ENCODE measurements at regions not wholly inside any gene's neighbourhood (a gene's known extent, or its start where the extent isn't known, plus 50 kb on each side); places are given as distances from the start of the nearest gene placed in this dataset.
"Not testable (repeated sequence)": the region's sequence is repeated elsewhere in the genome, so short reads cannot be mapped to it uniquely, and the experiment has no call there.

DNA sequence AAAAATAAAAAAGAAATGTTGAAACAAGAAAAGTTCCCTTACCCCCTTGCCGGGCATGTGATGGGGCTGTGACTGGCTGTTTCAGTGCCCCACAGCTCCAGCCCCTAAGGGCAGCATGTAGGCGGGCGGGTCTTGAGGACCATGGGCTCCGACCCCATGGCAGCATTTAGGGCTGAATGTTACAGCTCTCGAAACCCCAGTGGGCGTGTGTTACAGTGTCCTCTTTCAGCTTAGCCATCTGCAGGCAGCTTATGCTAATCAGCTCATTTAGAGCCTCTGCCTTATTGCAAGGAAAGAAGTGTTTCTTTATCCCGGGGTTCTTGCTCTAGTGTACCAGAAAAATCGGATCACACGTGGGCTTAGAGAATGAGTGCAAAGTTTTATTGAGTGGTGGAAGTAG is 497.4 kb upstream of the CYLC2 start:
- no peak for DNase-seq

GRCh38 chr9:102486976-102487375 is 508.2 kb upstream of the CYLC2 start:
- DNase-seq = not testable (repeated sequence)

DNA sequence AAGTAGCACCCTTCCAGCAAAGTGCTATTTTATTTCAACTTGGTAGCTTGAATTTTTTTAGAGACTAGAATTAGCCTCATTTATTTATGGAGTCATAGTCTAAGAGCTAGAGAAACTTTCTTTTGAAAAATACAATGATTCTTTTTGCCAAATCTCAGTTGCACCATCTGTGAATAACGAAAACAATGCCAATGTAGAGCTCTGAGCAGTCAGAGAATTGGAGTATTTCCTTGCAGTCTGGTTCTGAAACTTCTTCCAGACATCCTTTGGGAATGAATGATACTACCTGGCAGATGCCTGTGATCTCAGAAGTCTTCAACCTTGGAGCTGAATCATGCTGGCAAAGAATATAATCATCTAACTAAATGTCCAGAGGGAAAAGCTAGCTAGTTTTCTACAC is 511.5 kb upstream of the CYLC2 start:
- DNase-seq = no peak

DNA sequence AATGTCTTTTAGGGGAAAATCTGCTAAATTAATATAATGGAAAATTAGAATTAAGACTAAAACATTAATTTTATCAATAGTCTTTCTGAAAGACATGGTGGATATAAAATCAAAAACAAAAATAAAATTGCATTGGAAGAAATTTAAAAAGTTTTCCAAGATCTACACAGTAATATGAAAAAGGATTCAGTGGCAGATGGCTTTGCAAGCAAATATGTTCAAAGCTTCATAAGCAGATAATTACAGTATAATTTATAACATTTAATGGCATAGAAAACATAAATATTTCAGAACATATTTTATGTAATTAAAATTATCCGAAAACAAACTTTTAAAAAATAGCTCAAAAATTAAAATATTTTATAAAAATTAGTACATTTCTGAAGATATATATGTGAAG is 512.4 kb upstream of the CYLC2 start:
- no peak for DNase-seq

GRCh38 chr9:102479191-102479590 is 515.9 kb upstream of the CYLC2 start:
- DNase-seq = no peak

- no peak for DNase-seq
These were observed 520.8 kb upstream of the CYLC2 start for GRCh38 chr9:102474357-102474756.

DNA sequence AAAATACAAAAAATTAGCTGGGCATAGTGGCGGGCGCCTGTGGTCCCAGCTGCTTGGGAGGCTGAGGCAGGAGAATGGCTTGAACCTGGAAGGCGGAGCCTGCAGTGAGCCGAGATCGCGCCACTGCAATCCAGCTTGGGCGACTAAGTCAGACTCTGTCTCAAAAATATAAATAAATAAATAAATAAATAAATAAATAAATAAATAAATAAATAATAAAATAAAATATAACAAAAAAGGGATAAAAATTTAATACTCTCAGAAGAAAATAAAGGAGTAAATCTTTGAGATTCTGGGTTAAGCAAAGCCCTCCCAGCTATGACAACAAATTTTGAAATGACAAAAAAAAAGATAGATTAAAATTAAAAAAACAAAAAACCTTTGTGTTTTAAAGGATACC is 525.7 kb upstream of the CYLC2 start:
- not testable (repeated sequence) for DNase-seq

DNA sequence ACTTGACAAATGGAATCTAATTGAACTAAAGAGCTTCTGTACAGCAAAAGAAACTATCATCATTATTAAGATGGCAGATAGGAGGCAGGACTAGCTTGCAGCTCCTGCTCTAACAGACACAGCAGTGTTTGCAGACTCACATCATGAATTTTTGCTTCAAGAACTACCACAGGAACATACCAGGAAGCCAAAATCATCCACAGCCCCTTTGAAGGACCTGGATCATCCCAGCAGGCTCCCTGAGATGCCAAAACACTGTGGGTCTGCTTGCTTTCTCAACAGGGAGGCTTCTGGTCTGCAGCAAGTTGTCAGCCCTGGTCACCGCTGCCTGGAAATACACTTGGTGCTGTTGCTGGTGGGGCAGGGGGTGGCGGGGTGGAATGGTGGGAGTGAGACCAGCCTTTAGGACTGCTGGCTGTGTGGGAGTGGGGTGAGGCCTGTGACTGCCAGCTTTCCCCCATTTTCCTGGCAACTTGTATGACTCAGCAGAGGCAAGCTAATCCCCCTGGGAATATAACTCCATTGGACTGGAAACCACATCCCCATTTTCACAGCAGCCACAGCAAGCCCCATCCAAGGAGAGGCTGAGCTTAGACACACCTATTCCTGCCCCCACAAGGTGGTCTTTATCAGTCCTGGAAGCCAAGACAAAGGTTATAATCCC is 533.8 kb upstream of the CYLC2 start:
- no peak for DNase-seq

DNA sequence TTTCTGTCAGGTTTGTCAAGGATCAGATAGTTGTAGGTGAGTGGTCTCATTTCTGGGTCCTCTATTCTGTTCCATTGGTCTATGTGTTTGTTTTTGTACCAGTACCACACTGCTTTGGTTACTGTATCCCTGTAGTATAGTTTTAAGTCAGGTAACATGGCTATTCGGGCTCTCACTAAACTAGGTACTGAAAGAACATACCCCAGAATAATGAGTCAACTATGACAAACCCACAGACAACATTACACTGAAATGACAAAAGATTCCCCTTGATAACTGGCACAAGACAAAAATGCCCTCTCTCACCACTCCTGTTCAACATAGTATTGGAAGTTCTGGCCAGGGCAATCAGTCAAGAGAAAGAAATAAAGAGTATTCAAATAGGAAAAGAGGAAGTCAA is 535.3 kb upstream of the CYLC2 start:
- no peak for DNase-seq

- DNase-seq = no peak
These were observed 538.6 kb upstream of the CYLC2 start for GRCh38 chr9:102456562-102456961.

DNA sequence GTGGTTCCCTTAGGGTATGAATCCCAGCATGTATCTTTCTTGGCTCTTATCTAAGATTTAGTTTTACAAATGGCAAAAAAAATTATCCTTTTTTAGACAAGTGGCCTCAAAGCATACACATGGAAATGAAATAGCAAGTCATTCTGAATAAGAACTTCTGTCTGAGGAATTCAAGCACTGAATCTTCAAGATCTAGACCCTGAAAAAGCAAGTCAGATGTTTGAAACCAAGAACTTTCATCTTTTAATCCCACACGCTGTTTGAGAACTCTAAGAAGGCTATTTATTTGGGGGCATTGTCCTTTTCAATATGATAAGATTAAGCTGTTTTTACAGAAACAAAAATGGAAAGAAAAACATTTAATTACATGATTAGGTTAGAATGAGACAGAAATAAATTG is 549.2 kb upstream of the CYLC2 start:
- no peak for DNase-seq

GRCh38 chr9:102445181-102445747 is 549.9 kb upstream of the CYLC2 start:
- DNase-seq = no peak

GRCh38 chr9:102439583-102439982 is 555.5 kb upstream of the CYLC2 start:
- no peak for DNase-seq

GRCh38 chr9:102436599-102436998 is 558.5 kb upstream of the CYLC2 start:
- DNase-seq = not testable (repeated sequence)

GRCh38 chr9:102435427-102435826 is 559.7 kb upstream of the CYLC2 start:
- DNase-seq = no peak

- no peak for DNase-seq
These were observed 560.6 kb upstream of the CYLC2 start for GRCh38 chr9:102434545-102434944.

DNA sequence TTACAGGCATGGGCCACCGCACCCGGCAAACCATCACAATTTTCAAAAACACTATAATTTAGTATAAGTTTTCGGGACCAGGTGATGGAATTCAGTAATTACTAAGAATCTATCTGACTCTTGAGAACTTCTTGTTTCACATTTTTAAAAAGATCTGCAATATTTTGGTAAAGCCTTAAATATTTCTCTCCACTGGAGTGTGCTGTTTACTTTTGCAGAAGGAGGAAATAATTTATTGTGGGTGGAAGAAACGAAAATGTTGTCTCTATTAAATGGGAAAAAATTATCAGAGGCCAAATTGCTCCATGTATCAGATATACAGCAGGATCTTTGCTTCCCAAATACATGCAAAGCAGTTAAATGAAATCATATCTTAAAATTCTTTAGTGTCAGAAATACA is 566.8 kb upstream of the CYLC2 start:
- DNase-seq = no peak

- DNase-seq = not testable (repeated sequence)
These were observed 578.9 kb upstream of the CYLC2 start for GRCh38 chr9:102416251-102416650.

GRCh38 chr9:102405218-102405867 is 589.8 kb upstream of the CYLC2 start:
- no peak for DNase-seq

DNA sequence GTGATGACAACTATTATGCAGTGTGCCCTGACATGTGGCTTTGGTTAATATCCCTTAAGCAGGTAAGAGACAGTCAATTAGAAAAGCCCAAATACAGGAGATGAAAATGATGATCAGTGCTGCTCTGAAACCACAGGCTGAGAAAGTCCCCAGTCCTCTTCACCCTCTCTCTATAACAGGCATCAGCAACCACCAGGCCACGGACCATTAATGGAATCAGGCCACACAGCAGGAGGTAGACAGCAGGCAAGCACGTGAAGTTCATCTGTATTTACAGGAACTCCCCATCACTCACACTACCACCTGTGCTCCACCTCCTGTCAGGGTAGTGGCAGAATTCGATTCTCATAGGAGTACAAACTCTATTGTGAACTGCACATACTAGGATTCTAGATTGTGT is 591.6 kb upstream of the CYLC2 start:
- DNase-seq = no peak

DNA sequence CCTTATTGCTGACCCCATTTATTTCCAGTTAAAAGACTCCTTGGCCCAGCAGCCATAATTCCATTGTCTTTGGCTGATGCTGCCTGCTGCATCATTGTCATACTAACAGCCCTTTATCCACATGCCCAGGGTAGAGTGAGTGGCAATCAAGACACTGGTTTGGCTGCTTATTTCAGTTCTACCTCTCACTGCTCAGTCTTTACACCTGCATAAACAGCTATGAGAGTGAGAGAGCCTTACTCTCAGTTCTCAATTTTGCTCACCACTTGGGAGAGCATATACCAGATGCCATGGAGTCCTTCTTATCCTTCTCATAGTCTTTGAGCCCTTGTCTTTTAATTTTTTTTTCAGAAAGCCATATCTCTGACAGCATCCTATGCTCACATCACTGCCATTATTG is 596.9 kb upstream of the CYLC2 start:
- no peak for DNase-seq

GRCh38 chr9:102385620-102386019 is 609.5 kb upstream of the CYLC2 start:
- not testable (repeated sequence) for DNase-seq

- DNase-seq = no peak
These were observed 624.2 kb upstream of the GRIN3A start for GRCh38 chr9:102362470-102363132.

DNA sequence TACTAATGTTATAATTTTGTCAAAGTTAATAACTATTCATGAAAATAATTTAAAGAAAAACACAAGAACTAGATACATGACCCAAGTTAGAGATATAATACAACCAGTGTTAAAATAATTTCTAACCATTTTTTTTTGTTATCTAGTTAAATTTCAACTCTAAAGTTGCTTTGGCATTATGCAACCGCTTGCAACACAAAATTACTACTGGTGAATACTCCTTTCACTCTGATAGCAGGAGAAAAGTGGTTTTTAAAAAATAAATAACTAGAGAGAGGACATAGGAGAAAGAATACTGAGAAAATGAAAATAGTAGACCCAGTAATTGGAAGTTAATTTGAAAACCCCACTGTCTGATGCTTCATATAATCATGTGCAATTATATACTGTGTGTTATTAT is 622.4 kb upstream of the GRIN3A start:
- no peak for DNase-seq
